ENCODE measurements at regions not wholly inside any gene's neighbourhood (a gene's known extent, or its start where the extent isn't known, plus 50 kb on each side); places are given as distances from the start of the nearest gene placed in this dataset.

DNA sequence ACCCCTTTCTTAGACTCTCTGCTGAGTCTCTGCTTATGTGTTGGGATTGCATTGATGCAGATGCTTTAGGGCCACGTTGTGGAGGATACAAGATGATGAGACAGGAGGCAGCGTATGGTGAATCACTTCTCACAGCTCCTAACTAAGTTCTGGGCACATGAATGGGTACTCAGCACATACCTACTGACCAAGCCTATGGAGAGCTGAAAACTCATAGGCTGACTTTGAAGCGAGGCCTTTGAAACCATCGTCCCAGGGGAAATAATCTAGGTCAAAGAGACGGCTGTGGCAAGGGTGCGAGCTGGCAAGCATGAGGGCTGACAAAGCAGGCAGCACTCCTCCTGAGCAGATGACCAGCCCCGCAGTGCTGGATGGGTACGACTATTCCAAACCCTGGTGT is 180.2 kb upstream of the TNP1 start:
- TF ChIP-seq, protein P1, sequence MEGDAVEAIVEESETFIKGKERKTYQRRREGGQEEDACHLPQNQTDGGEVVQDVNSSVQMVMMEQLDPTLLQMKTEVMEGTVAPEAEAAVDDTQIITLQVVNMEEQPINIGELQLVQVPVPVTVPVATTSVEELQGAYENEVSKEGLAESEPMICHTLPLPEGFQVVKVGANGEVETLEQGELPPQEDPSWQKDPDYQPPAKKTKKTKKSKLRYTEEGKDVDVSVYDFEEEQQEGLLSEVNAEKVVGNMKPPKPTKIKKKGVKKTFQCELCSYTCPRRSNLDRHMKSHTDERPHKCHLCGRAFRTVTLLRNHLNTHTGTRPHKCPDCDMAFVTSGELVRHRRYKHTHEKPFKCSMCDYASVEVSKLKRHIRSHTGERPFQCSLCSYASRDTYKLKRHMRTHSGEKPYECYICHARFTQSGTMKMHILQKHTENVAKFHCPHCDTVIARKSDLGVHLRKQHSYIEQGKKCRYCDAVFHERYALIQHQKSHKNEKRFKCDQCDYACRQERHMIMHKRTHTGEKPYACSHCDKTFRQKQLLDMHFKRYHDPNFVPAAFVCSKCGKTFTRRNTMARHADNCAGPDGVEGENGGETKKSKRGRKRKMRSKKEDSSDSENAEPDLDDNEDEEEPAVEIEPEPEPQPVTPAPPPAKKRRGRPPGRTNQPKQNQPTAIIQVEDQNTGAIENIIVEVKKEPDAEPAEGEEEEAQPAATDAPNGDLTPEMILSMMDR (IDR thresholded peaks at IDR 0.05) = no peak
- TF ChIP-seq POLR2A (IDR thresholded peaks at IDR 0.05) (no peak), POLR2AphosphoS5 (IDR thresholded peaks at IDR 0.05) (no peak)

Data from prostate gland (tissue), 2 donors.